ENCODE measurements at regions not wholly inside any gene's neighbourhood (a gene's known extent, or its start where the extent isn't known, plus 50 kb on each side); places are given as distances from the start of the nearest gene placed in this dataset.

- Histone ChIP-seq H3K4me3 (no peak overlapping the region), H3K27ac (no peak overlapping the region), H2AFZ (no peak overlapping the region), H3K36me3 (ENCODE audit: low read depth) (no peaks in the 10 kb centered on the region), H3K9me2 (ENCODE audit: insufficient read depth) (no peaks in the 10 kb centered on the region), H4K20me1 (ENCODE audit: insufficient read depth) (no peaks in the 10 kb centered on the region), H3K27me3 (ENCODE audit: insufficient read depth, low read depth) (peaks cover 6% of the 10 kb centered on the region; the same call in 1 of the 2 replicates), H3K4me2 (no peak overlapping the region), H3F3A (ENCODE audit: insufficient read depth, low read depth) (no peaks in the 10 kb centered on the region), H3K79me2 (ENCODE audit: low read depth) (no peaks in the 10 kb centered on the region), H3K9me3 (ENCODE audit: insufficient read depth, low read depth) (no peaks in the 10 kb centered on the region), H3K4me1 (replicated peaks; ENCODE audit: insufficient read depth) (no peaks in the 10 kb centered on the region)
- ChIA-PET POLR2A (ENCODE audit: unreplicated experiment) (no interaction called here), CTCF (no interaction called here)
- no peak for DNase-seq
- BruUV-seq (replicated peaks) = no TSS peak
- intact Hi-C loops (cut with micrococcal nuclease; ENCODE audit: unreplicated experiment) = no loop called here
- TF ChIP-seq CTCF (conservative IDR thresholded peaks at IDR 0.05) (no peak), EZH2 (IDR thresholded peaks at IDR 0.05; ENCODE audit: low read depth) (no peak)
Observed at GRCh38 chr2:89849731-89850130, 1158.3 kb downstream of the RPIA start.

DNA sequence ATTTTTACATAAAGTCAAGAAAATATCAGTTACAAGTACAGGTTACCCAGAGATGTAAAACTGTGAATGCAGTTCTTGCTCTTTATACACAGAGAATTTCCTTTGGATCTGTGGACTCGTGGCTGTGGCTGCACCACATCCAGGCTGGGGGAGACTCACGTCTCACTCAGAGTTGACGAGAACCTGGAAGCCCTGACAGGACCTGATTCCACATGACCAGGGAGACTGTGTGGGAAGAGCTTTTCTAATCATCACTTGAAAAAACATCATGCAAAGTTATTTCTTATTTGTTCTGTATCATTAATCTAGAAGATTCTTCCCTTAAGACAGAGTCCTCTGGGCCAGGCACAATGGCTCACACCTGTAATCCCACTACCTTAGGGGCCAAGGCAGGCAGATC is 1159.0 kb downstream of the RPIA start:
- no peak overlapping the region for H3K4me3 ChIP-seq
- no TSS peak for BruUV-seq (replicated peaks)
- H3K79me2 ChIP-seq (ENCODE audit: low read depth) = no peaks in the 10 kb centered on the region
- no peaks in the 10 kb centered on the region for H3K36me3 ChIP-seq (ENCODE audit: low read depth)
- no peaks in the 10 kb centered on the region for H3F3A ChIP-seq (ENCODE audit: insufficient read depth, low read depth)
- H3K9me2 ChIP-seq (ENCODE audit: insufficient read depth) = no peaks in the 10 kb centered on the region
- no peak for TF ChIP-seq EZH2 (IDR thresholded peaks at IDR 0.05; ENCODE audit: low read depth)
- TF ChIP-seq CTCF (conservative IDR thresholded peaks at IDR 0.05) = no peak
- H3K4me1 ChIP-seq (replicated peaks; ENCODE audit: insufficient read depth) = no peaks in the 10 kb centered on the region
- intact Hi-C loops (cut with micrococcal nuclease; ENCODE audit: unreplicated experiment) = no loop called here
- no peaks in the 10 kb centered on the region for H3K9me3 ChIP-seq (ENCODE audit: insufficient read depth, low read depth)
- no peak for DNase-seq
- ChIA-PET POLR2A (ENCODE audit: unreplicated experiment) (no interaction called here), CTCF (no interaction called here)
- H3K4me2 ChIP-seq = no peak overlapping the region
- no peak overlapping the region for H2AFZ ChIP-seq
- peaks cover 6% of the 10 kb centered on the region; the same call in 1 of the 2 replicates for H3K27me3 ChIP-seq (ENCODE audit: insufficient read depth, low read depth)
- H4K20me1 ChIP-seq (ENCODE audit: insufficient read depth) = no peaks in the 10 kb centered on the region
- no peak overlapping the region for H3K27ac ChIP-seq

GRCh38 chr2:89850881-89851582 is 1159.6 kb downstream of the RPIA start:
- no peak for DNase-seq
- Histone ChIP-seq H3K36me3 (ENCODE audit: low read depth) (no peaks in the 10 kb centered on the region), H3K4me2 (no peak overlapping the region), H3K79me2 (ENCODE audit: low read depth) (no peaks in the 10 kb centered on the region), H3K4me1 (replicated peaks; ENCODE audit: insufficient read depth) (no peaks in the 10 kb centered on the region), H3K27ac (no peak overlapping the region), H2AFZ (no peak overlapping the region), H4K20me1 (ENCODE audit: insufficient read depth) (no peaks in the 10 kb centered on the region), H3K27me3 (ENCODE audit: insufficient read depth, low read depth) (peaks cover 6% of the 10 kb centered on the region; the same call in 1 of the 2 replicates), H3F3A (ENCODE audit: insufficient read depth, low read depth) (no peaks in the 10 kb centered on the region), H3K9me2 (ENCODE audit: insufficient read depth) (no peaks in the 10 kb centered on the region), H3K4me3 (no peak overlapping the region), H3K9me3 (ENCODE audit: insufficient read depth, low read depth) (no peaks in the 10 kb centered on the region)
- no peak for TF ChIP-seq EZH2 (IDR thresholded peaks at IDR 0.05; ENCODE audit: low read depth)
- TF ChIP-seq CTCF (conservative IDR thresholded peaks at IDR 0.05) = no peak
- ChIA-PET CTCF (no interaction called here), POLR2A (ENCODE audit: unreplicated experiment) (no interaction called here)
- intact Hi-C loops (cut with micrococcal nuclease; ENCODE audit: unreplicated experiment) = no loop called here
- BruUV-seq (replicated peaks) = no TSS peak
